Epithelial cell of prostate (primary cell): ENCODE measurements at regions not wholly inside any gene's neighbourhood (a gene's known extent, or its start where the extent isn't known, plus 50 kb on each side); places are given as distances from the start of the nearest gene placed in this dataset.

Source experiments
- DNase-seq: peaks from one replicate; pipeline ENCODE4 v3.0.0-alpha.2; 2011; ENCODE audit warnings: low read depth, low spot score
- H3K27ac ChIP-seq: fragments of 450-650 bp; 2 replicates; pipeline ENCODE4 v1.5.1; 2017; ENCODE audit warnings: mild to moderate bottlenecking

GRCh38 chr5:38039826-38040225 is 200.0 kb upstream of the GDNF start:
- DNase-seq = no peak
- no peak overlapping the region for H3K27ac ChIP-seq

GRCh38 chr5:38039091-38039490 is 199.2 kb upstream of the GDNF start:
- no peak overlapping the region for H3K27ac ChIP-seq
- no peak for DNase-seq

- H3K27ac ChIP-seq = no peak overlapping the region
- DNase-seq = no peak
Observed at GRCh38 chr5:38036765-38037164, 196.9 kb upstream of the GDNF start.

GRCh38 chr5:38032149-38032548 is 192.3 kb upstream of the GDNF start:
- DNase-seq = no peak
- no peak overlapping the region for H3K27ac ChIP-seq

GRCh38 chr5:38031304-38031703 is 191.5 kb upstream of the GDNF start:
- no peak overlapping the region for H3K27ac ChIP-seq

GRCh38 chr5:38029397-38030065 is 189.7 kb upstream of the GDNF start:
- no peak for DNase-seq
- H3K27ac ChIP-seq = no peak overlapping the region

More at GRCh38 chr5:38031304-38031703, 191.5 kb upstream of the GDNF start:
- no peak for DNase-seq

GRCh38 chr5:38023799-38024198 is 184.0 kb upstream of the GDNF start:
- no peak for DNase-seq
- H3K27ac ChIP-seq = no peak overlapping the region

- DNase-seq = no peak
- H3K27ac ChIP-seq = no peak overlapping the region
Observed at GRCh38 chr5:38023371-38023770, 183.5 kb upstream of the GDNF start.

- no peak overlapping the region for H3K27ac ChIP-seq
- no peak for DNase-seq
Observed at GRCh38 chr5:38022631-38023030, 182.8 kb upstream of the GDNF start.

- DNase-seq = no peak
- H3K27ac ChIP-seq = no peak overlapping the region
Observed at GRCh38 chr5:38018016-38018415, 178.2 kb upstream of the GDNF start.

GRCh38 chr5:38013107-38013506 is 173.3 kb upstream of the GDNF start:
- no peak for DNase-seq
- H3K27ac ChIP-seq = no peak overlapping the region

- no peak for DNase-seq
- no peak overlapping the region for H3K27ac ChIP-seq
Observed at GRCh38 chr5:38011668-38012188, 171.9 kb upstream of the GDNF start.

GRCh38 chr5:38009749-38010358 is 170.0 kb upstream of the GDNF start:
- no peak overlapping the region for H3K27ac ChIP-seq
- no peak for DNase-seq

- no peak overlapping the region for H3K27ac ChIP-seq
- DNase-seq = no peak
Observed at GRCh38 chr5:38008198-38008597, 168.4 kb upstream of the GDNF start.

- DNase-seq = no peak
- H3K27ac ChIP-seq = no peak overlapping the region
Observed at GRCh38 chr5:37999593-37999992, 159.8 kb upstream of the GDNF start.

GRCh38 chr5:37996918-37997317 is 157.1 kb upstream of the GDNF start:
- no peak overlapping the region for H3K27ac ChIP-seq
- no peak for DNase-seq

- no peak for DNase-seq
- H3K27ac ChIP-seq = no peak overlapping the region
Observed at GRCh38 chr5:37994729-37995128, 154.9 kb upstream of the GDNF start.

GRCh38 chr5:37991301-37992299 is 151.8 kb upstream of the GDNF start:
- no peak overlapping the region for H3K27ac ChIP-seq
- DNase-seq = no peak

- no peak for DNase-seq
- no peak overlapping the region for H3K27ac ChIP-seq
Observed at GRCh38 chr5:37989884-37990283, 150.0 kb upstream of the GDNF start.

GRCh38 chr5:37988454-37989046 is 148.7 kb upstream of the GDNF start:
- no peak for DNase-seq
- no peak overlapping the region for H3K27ac ChIP-seq
